Psoas muscle (tissue), 7 donors: ENCODE measurements at regions not wholly inside any gene's neighbourhood (a gene's known extent, or its start where the extent isn't known, plus 50 kb on each side); places are given as distances from the start of the nearest gene placed in this dataset.

Experiments used
- ATAC-seq, 4 donors: fragments of 200-7000 bp; cut with Tn5 transposase; one replicate each; pipeline ENCODE4 v1.9.1; 2020; ENCODE audit warnings: moderate library complexity in 3 of 4, mild to moderate bottlenecking in 2 of 4
- DNase-seq, 2 donors: peaks; one replicate each; pipeline ENCODE4 v3.0.0-alpha.2; 2020
- H3K27ac ChIP-seq: fragments of 200-600 bp; one replicate; pipeline ENCODE4 v1.8.0; 2022
- H3K27me3 ChIP-seq, 3 donors: fragments of 200-600 bp in 1 of 3; one replicate each; pipeline versions ENCODE4 v1.6.1 to v1.8.0; 2013 to 2022; ENCODE audit warnings: low read length in 2 of 3, mild to moderate bottlenecking in 2 of 3, moderate library complexity in 1 of 3; ENCODE audit not compliant: insufficient read depth in 3 of 3
- H3K36me3 ChIP-seq, 2 donors: fragments of 200-600 bp in 1 of 2; one replicate each; pipeline versions ENCODE4 v1.6.1 to v1.8.0; 2013 to 2022; ENCODE audit warnings: low read depth in 1 of 2, mild to moderate bottlenecking in 1 of 2, moderate library complexity in 1 of 2; ENCODE audit not compliant: insufficient read depth in 1 of 2
- H3K4me1 ChIP-seq: fragments of 200-600 bp; one replicate; pipeline ENCODE4 v1.8.0; 2022
- H3K4me3 ChIP-seq: fragments of 200-600 bp; one replicate; pipeline ENCODE4 v1.8.0; 2022; ENCODE audit warnings: mild to moderate bottlenecking
- H3K9me3 ChIP-seq: fragments of 200-600 bp; one replicate; pipeline ENCODE4 v1.8.0; 2022
- CTCF ChIP-seq: fragments of 200-600 bp; IDR thresholded peaks from one replicate; pipeline ENCODE4 v1.8.0; 2022; ENCODE audit warnings: antibody characterized with exemption
- WGBS, 3 donors: extraction: QIAGEN DNeasy Blood & Tissue Kit; methylation state at CpG; one replicate each; pipeline versions ENCODE4 v1.1.6 to v1.1.7; 2013; 5-methylcytosine and 5-hydroxymethylcytosine counted together
- intact Hi-C, 2 donors: fragments of 100-400 bp; cut with DNase I; formaldehyde crosslinking; loops; one replicate each; pipeline versions ENCODE4 v1.11.0 to v1.14.2; 2022
- donor health status: healthy with polysubstance abuse.
- donor health status: DM: no; HTN: no; CAD: no; lungs with moderate emphysema.
- donor health status: Bipolar disorder and iron deficiency.
- donor health status: healthy.
- donor health status: DM: yes; HTN: yes; CAD: no.
- donor health status: DM: no; HTN: no; CAD: no.
- donor health status: DM: yes; HTN: yes; CAD: no.

DNA sequence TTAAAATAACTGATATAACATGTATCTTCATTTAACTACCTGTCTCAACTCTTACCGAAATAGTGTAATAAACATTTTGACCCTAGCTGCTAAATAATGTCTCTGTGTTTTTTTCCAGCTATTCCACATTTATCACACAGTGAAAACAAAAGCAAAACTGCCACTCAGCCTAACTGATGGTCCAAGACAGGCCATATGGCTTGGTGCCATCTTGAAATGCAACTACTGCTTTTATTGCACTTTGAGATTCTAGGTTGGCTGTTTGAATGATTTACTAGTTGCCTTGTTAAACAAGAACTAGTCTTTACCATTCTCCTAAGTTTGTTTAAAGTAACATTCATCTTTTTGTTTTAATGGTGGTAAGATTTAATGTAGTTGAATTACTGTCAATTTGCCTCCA is 739.8 kb downstream of the TFAP2A start:
- Histone ChIP-seq H3K4me1 (no peaks in the 10 kb centered on the region), H3K27me3 (no peaks in the 10 kb centered on the region), H3K4me3 (no peak overlapping the region), H3K9me3 (no peaks in the 10 kb centered on the region), H3K27ac (no peak overlapping the region), H3K36me3 (no peaks in the 10 kb centered on the region)
- 48 to 62% (median 58%) methylated on average over 1 of the region's 1 CpG for WGBS, 3 donors
- intact Hi-C loops: no loop called here
- TF ChIP-seq CTCF: no peak
- ATAC-seq: no peak
- no peak for DNase-seq

DNA sequence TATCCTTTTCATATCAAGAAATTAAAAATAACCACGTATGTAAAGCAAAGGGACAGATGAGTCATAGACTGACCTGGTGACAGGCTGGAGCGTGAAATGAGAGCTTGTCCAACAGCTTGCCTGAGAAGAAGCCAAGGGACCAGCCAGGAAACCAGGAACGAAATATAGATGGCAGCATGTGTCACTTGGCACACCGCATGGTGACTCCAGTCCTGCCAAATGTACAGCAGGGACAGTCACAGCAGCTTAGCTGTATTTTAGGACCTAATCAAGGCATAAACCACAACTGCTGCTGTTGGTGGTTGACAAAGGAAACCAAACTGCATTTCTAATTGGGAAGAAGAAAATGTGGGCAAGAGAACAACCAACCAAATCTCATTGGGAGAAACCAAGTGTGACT is 755.0 kb downstream of the TFAP2A start:
- 43 to 59% (median 44%) methylated on average over 4 of the region's 4 CpGs for WGBS, 3 donors
- Histone ChIP-seq H3K27me3 (no peaks in the 10 kb centered on the region), H3K27ac (no peak overlapping the region), H3K4me3 (no peak overlapping the region), H3K4me1 (no peaks in the 10 kb centered on the region), H3K9me3 (no peaks in the 10 kb centered on the region), H3K36me3 (no peaks in the 10 kb centered on the region)
- TF ChIP-seq CTCF: no peak
- ATAC-seq (peak in 2 of 4 donors; percentile 36 to 80), DNase-seq (peak in 1 of 2 donors; percentile 65)
- intact Hi-C loops: no loop called here

- 88 to 100% (median 93%) methylated on average over 1 of the region's 1 CpG for WGBS, 3 donors
- no peaks in the 10 kb centered on the region for H3K4me1 ChIP-seq
- no peak for TF ChIP-seq CTCF
Measured at GRCh38 chr6:9657994-9658393, 756.9 kb downstream of the TFAP2A start.

GRCh38 chr6:9647599-9647998 is 767.3 kb downstream of the TFAP2A start:
- intact Hi-C loops: no loop called here
- no peaks in the 10 kb centered on the region for H3K9me3 ChIP-seq
- H3K36me3 ChIP-seq: no peaks in the 10 kb centered on the region
- H3K27me3 ChIP-seq: no peaks in the 10 kb centered on the region
- DNase-seq: no peak
- TF ChIP-seq CTCF: no peak
- H3K4me3 ChIP-seq: no peak overlapping the region
- 17 to 28% (median 23%) methylated on average over 1 of the region's 1 CpG for WGBS, 3 donors
- ATAC-seq: no peak
- H3K27ac ChIP-seq: no peak overlapping the region
- H3K4me1 ChIP-seq: no peaks in the 10 kb centered on the region

More at GRCh38 chr6:9657994-9658393, 756.9 kb downstream of the TFAP2A start:
- H3K27ac ChIP-seq: no peak overlapping the region
- no peak for ATAC-seq
- no peaks in the 10 kb centered on the region for H3K36me3 ChIP-seq
- no peak for DNase-seq
- intact Hi-C loops: no loop called here
- H3K9me3 ChIP-seq: no peaks in the 10 kb centered on the region
- no peaks in the 10 kb centered on the region for H3K27me3 ChIP-seq
- H3K4me3 ChIP-seq: no peak overlapping the region

DNA sequence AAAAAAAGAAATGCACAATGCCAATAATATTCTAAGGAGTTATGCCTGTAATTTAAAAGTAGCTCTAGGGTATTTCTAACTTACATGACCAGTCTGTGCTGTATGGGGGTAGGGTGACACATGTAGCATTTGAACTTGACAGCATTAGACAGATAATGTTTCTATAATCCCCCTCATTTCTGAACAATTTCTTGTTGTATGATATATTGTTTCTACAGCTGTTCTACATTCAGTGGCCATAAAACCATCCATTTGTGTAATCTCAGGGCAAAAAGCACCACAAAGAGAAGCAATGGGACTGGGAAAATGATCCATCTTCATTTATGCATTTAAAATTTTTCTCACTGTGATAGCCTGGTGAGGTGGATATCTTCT is 767.8 kb downstream of the TFAP2A start:
- TF ChIP-seq CTCF: no peak
- Histone ChIP-seq H3K36me3 (no peaks in the 10 kb centered on the region), H3K27ac (no peak overlapping the region), H3K4me3 (no peak overlapping the region), H3K4me1 (no peaks in the 10 kb centered on the region), H3K27me3 (no peaks in the 10 kb centered on the region), H3K9me3 (no peaks in the 10 kb centered on the region)
- DNase-seq: no peak
- intact Hi-C loops: no loop called here
- no peak for ATAC-seq
